ENCODE measurements at regions not wholly inside any gene's neighbourhood (a gene's known extent, or its start where the extent isn't known, plus 50 kb on each side); places are given as distances from the start of the nearest gene placed in this dataset.

DNA sequence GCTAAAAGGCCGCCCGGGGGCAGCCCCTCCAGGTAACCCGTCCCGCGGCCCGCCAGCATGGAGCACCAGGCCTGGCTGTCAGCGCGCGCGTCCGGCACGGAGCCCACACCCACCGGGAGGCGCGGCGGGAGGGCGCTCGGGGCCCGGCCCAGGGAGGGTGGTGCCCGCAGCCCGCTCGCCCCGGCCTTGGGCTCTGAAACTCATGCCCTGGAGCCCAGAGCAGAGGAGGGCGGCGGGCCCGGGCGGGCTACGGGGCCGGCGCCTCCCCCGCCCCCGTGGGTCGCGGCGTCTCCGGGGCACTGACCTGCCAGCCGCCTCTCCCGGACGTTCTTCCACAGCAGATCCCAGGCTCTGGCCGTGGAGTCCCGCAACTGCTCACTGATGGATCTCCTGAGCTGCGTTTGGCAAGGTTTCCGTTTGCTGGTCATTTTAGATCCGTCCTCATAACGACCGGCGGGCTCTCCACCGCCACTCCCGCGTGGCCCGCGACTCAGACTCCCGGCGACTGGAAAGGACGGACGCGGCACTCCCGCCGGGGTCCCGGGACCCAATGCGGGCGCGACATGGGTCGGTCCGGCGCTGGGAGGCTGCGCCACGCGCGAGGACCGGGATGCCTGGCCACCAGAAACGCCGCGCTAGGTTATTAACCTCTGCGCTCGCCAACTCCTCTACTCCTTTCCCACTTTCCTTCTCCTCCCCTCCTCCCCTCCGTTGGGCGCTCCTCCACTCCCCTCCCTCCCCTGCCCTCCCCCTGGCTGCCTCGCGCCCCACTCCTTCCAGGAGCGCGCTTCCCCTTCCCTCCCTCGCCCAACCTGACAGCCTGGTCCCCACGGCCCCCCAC, 64.7 kb upstream of the STARD13 start:
- DNase-seq, result no peak
- no peaks in the 10 kb centered on the region for H3K27me3 ChIP-seq (replicated peaks; ENCODE audit: insufficient read depth, low read length)
- H3K27ac ChIP-seq (ENCODE audit: low read length), result no peak overlapping the region
- no peaks in the 10 kb centered on the region for H3K36me3 ChIP-seq (replicated peaks; ENCODE audit: insufficient read depth, low read length)
- TF ChIP-seq, protein P1, sequence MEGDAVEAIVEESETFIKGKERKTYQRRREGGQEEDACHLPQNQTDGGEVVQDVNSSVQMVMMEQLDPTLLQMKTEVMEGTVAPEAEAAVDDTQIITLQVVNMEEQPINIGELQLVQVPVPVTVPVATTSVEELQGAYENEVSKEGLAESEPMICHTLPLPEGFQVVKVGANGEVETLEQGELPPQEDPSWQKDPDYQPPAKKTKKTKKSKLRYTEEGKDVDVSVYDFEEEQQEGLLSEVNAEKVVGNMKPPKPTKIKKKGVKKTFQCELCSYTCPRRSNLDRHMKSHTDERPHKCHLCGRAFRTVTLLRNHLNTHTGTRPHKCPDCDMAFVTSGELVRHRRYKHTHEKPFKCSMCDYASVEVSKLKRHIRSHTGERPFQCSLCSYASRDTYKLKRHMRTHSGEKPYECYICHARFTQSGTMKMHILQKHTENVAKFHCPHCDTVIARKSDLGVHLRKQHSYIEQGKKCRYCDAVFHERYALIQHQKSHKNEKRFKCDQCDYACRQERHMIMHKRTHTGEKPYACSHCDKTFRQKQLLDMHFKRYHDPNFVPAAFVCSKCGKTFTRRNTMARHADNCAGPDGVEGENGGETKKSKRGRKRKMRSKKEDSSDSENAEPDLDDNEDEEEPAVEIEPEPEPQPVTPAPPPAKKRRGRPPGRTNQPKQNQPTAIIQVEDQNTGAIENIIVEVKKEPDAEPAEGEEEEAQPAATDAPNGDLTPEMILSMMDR (IDR thresholded peaks at IDR 0.05; ENCODE audit: low read length), result no peak
- no peak for TF ChIP-seq EZH2phosphoT487 (IDR thresholded peaks at IDR 0.05; ENCODE audit: low read length)
- no peaks in the 10 kb centered on the region for H3F3A ChIP-seq (ENCODE audit: insufficient read depth, low read length)
- no peak overlapping the region for H3K4me2 ChIP-seq (ENCODE audit: low read depth, low read length)
- no peaks in the 10 kb centered on the region for H3K9me2 ChIP-seq (replicated peaks; ENCODE audit: insufficient read depth, low read length)
- no peak overlapping the region for H3K9ac ChIP-seq (ENCODE audit: low read length)
- no peaks in the 10 kb centered on the region for H3K4me1 ChIP-seq (ENCODE audit: low read length)
- H2AFZ ChIP-seq (ENCODE audit: low read length), result no peak overlapping the region
- H4K20me1 ChIP-seq (ENCODE audit: insufficient read depth, low read length), result no peaks in the 10 kb centered on the region
- no peaks in the 10 kb centered on the region for H3K9me3 ChIP-seq (replicated peaks; ENCODE audit: insufficient read depth, low read length)
- no peaks in the 10 kb centered on the region for H3K79me2 ChIP-seq (ENCODE audit: low read length)
- no peak overlapping the region for H3K4me3 ChIP-seq (ENCODE audit: low read length)

DNA sequence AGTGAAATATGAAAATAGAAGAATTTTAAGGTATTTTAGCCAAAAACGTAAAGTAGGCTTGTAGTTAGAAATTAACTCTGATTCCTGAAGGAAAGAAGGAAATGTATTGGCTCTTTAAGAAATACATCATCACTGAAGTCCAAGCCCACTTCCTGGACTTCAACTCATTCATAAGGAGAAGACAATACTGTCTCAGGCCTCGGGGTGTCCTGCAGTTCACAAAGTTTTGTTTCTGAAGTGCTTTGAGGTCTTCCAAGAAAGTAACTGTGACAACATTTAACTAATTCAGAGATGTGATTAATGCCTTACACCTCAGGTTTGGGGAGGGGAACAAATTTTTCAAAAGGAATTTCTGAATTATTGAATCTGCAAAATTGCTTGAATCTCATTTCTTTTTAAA, 65.8 kb upstream of the STARD13 start:
- H3K4me2 ChIP-seq (ENCODE audit: low read depth, low read length), result no peak overlapping the region
- H3K9ac ChIP-seq (ENCODE audit: low read length), result no peak overlapping the region
- no peaks in the 10 kb centered on the region for H3K9me3 ChIP-seq (replicated peaks; ENCODE audit: insufficient read depth, low read length)
- TF ChIP-seq, protein P1 (IDR thresholded peaks at IDR 0.05; ENCODE audit: low read length), result no peak
- no peak for TF ChIP-seq EZH2 (optimal IDR thresholded peaks at IDR 0.05; ENCODE audit: low read depth, low read length)
- no peaks in the 10 kb centered on the region for H3K4me1 ChIP-seq (ENCODE audit: low read length)
- no peaks in the 10 kb centered on the region for H3K9me2 ChIP-seq (replicated peaks; ENCODE audit: insufficient read depth, low read length)
- H3K27me3 ChIP-seq (replicated peaks; ENCODE audit: insufficient read depth, low read length), result no peaks in the 10 kb centered on the region
- no peaks in the 10 kb centered on the region for H3K36me3 ChIP-seq (replicated peaks; ENCODE audit: insufficient read depth, low read length)
- H3K27ac ChIP-seq (ENCODE audit: low read length), result no peak overlapping the region
- H3K4me3 ChIP-seq (ENCODE audit: low read length), result no peak overlapping the region
- H2AFZ ChIP-seq (ENCODE audit: low read length), result no peak overlapping the region
- H3F3A ChIP-seq (ENCODE audit: insufficient read depth, low read length), result no peaks in the 10 kb centered on the region
- DNase-seq, result no peak
- H3K79me2 ChIP-seq (ENCODE audit: low read length), result no peaks in the 10 kb centered on the region
- no peaks in the 10 kb centered on the region for H4K20me1 ChIP-seq (ENCODE audit: insufficient read depth, low read length)

DNA sequence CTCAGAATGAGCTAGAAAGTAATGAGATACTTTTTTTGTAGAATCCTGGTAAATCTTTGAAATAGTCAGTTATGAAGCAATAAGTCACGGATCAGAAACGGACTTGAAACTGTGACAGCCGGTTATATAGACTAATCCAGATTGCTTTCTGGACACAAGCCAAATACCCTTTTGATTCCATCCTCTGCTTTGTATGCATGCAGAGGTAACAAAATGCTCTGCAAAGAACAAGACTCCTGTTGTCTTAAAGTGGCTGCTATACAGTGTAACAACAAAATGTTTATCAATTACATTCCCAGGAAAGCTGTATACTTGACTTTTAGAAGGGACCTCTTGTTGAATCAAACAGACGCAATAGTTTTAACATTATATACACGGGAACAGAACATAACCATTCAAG, 66.5 kb upstream of the STARD13 start:
- Histone ChIP-seq H3K9ac (ENCODE audit: low read length) (no peak overlapping the region), H3K27ac (ENCODE audit: low read length) (no peak overlapping the region), H3F3A (ENCODE audit: insufficient read depth, low read length) (no peaks in the 10 kb centered on the region), H4K20me1 (ENCODE audit: insufficient read depth, low read length) (no peaks in the 10 kb centered on the region), H2AFZ (ENCODE audit: low read length) (no peak overlapping the region), H3K9me2 (replicated peaks; ENCODE audit: insufficient read depth, low read length) (no peaks in the 10 kb centered on the region), H3K4me1 (ENCODE audit: low read length) (no peaks in the 10 kb centered on the region), H3K36me3 (replicated peaks; ENCODE audit: insufficient read depth, low read length) (no peaks in the 10 kb centered on the region), H3K4me3 (ENCODE audit: low read length) (no peak overlapping the region), H3K27me3 (replicated peaks; ENCODE audit: insufficient read depth, low read length) (no peaks in the 10 kb centered on the region), H3K79me2 (ENCODE audit: low read length) (no peaks in the 10 kb centered on the region), H3K4me2 (ENCODE audit: low read depth, low read length) (no peak overlapping the region), H3K9me3 (replicated peaks; ENCODE audit: insufficient read depth, low read length) (no peaks in the 10 kb centered on the region)
- DNase-seq, result no peak
- TF ChIP-seq EZH2phosphoT487 (IDR thresholded peaks at IDR 0.05; ENCODE audit: low read length) (no peak), EZH2 (optimal IDR thresholded peaks at IDR 0.05; ENCODE audit: low read depth, low read length) (no peak)
- TF ChIP-seq, protein P1 (IDR thresholded peaks at IDR 0.05; ENCODE audit: low read length), result no peak
